ENCODE measurements at regions not wholly inside any gene's neighbourhood (a gene's known extent, or its start where the extent isn't known, plus 50 kb on each side); places are given as distances from the start of the nearest gene placed in this dataset.

DNA sequence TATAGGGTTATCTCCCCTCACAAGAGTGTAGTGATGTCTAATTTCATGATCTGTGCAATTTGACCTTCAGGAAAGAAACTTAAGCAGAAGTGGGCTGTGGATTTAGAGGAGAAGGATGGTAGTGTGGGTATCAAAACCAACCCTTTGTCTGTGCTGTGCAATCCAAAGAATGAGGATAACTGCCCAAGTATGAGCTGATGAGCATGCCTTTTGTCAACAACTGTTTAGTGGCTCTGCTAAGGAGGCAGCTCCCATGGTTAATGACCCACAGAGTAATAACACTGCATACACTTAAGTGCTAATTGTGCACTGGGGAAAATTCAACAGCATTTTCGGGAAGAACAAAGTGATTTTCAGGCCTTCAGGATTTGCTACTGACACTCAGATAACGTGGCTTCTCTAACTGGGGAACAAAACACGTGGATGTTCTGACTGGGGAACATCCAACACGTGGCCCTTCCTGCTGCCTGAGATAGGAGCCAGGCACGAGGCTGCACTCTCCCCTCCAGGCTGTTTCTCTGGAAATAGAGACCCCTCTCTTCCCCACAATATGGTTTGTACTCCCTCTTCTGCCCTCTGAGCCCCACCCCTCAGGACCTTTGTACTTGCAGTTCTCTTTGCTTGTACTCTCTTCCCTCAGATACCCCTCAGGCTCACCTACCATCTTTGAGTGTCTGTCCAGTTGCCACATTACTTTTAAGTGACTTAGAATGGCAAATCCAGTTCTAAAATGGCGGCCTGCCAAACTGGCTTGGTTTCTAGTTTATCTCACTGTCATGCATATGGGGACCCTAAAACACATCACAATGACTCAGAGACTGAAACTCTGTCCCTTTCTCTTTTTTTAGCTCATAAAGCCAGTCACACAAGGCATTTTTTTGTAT is 234.9 kb upstream of the POU2AF2 start:
- no peak for DNase-seq (ENCODE audit: unreplicated experiment)
- TF ChIP-seq, protein P1, sequence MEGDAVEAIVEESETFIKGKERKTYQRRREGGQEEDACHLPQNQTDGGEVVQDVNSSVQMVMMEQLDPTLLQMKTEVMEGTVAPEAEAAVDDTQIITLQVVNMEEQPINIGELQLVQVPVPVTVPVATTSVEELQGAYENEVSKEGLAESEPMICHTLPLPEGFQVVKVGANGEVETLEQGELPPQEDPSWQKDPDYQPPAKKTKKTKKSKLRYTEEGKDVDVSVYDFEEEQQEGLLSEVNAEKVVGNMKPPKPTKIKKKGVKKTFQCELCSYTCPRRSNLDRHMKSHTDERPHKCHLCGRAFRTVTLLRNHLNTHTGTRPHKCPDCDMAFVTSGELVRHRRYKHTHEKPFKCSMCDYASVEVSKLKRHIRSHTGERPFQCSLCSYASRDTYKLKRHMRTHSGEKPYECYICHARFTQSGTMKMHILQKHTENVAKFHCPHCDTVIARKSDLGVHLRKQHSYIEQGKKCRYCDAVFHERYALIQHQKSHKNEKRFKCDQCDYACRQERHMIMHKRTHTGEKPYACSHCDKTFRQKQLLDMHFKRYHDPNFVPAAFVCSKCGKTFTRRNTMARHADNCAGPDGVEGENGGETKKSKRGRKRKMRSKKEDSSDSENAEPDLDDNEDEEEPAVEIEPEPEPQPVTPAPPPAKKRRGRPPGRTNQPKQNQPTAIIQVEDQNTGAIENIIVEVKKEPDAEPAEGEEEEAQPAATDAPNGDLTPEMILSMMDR (IDR thresholded peaks at IDR 0.05; ENCODE audit: unreplicated experiment) = no peak

DNA sequence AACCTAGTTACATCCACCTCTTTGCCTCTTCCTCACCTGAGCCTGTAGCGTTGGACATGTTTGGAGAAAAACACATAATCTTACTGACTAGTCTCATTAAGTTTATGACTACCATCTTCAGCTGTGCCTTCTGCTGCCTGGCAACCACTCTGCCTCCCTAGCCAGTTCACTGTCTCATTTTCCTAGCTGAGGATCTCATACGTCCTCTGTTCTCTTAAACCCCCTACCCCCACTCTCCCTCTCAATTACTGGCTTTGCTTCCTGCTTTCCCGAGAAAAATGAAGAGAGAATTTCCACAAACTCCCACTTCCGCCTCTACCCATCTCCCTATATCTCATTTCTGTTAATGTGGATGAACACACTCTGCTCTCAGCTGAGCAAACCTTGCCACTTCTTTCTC is 239.3 kb upstream of the POU2AF2 start:
- no peak overlapping the region for H3K4me3 Mint-ChIP-seq (ENCODE audit: unreplicated experiment)
- no peaks in the 10 kb centered on the region for H3K9me3 Mint-ChIP-seq (ENCODE audit: unreplicated experiment)
- CTCF ChIA-PET = interaction anchor here (0.6 kb wide), 1 partner anchor 107 kb away, joined by 3 read pairs; no protein-coding TSS in a partner anchor
- POLR2A ChIA-PET = interaction anchor here (0.7 to 1.1 kb wide), 2 partner anchors 9 to 302 kb away, joined by 3 to 6 read pairs; no protein-coding TSS in a partner anchor
- no peaks in the 10 kb centered on the region for H3K36me3 Mint-ChIP-seq (ENCODE audit: insufficient read depth, unreplicated experiment)
- DNase-seq (ENCODE audit: unreplicated experiment) = no peak
- H3K4me1 Mint-ChIP-seq (ENCODE audit: insufficient read depth, unreplicated experiment) = no peaks in the 10 kb centered on the region
- H3K27me3 Mint-ChIP-seq (ENCODE audit: insufficient read depth, unreplicated experiment) = peaks cover 17% of the 10 kb centered on the region
- BruUV-seq (replicated peaks) = no TSS peak
- no peak overlapping the region for H3K27ac Mint-ChIP-seq (ENCODE audit: low read depth, unreplicated experiment)
- intact Hi-C loops (cut with micrococcal nuclease) = no loop called here
- TF ChIP-seq, protein P1 (IDR thresholded peaks at IDR 0.05; ENCODE audit: unreplicated experiment) = no peak

More for the DNA sequence above, 234.9 kb upstream of the POU2AF2 start:
- BruUV-seq (replicated peaks) = no TSS peak
- Mint-ChIP-seq H3K9me3 (ENCODE audit: unreplicated experiment) (no peaks in the 10 kb centered on the region), H3K4me3 (ENCODE audit: unreplicated experiment) (no peak overlapping the region), H3K36me3 (ENCODE audit: insufficient read depth, unreplicated experiment) (no peaks in the 10 kb centered on the region), H3K27me3 (ENCODE audit: insufficient read depth, unreplicated experiment) (peaks cover 46% of the 10 kb centered on the region), H3K4me1 (ENCODE audit: insufficient read depth, unreplicated experiment) (no peaks in the 10 kb centered on the region), H3K27ac (ENCODE audit: low read depth, unreplicated experiment) (no peak overlapping the region)
- intact Hi-C loops (cut with micrococcal nuclease) = no loop called here
- ChIA-PET POLR2A (no interaction called here), CTCF (interaction anchor here (0.6 kb wide), 1 partner anchor 35 kb away, joined by 5 read pairs; no protein-coding TSS in a partner anchor)

DNA sequence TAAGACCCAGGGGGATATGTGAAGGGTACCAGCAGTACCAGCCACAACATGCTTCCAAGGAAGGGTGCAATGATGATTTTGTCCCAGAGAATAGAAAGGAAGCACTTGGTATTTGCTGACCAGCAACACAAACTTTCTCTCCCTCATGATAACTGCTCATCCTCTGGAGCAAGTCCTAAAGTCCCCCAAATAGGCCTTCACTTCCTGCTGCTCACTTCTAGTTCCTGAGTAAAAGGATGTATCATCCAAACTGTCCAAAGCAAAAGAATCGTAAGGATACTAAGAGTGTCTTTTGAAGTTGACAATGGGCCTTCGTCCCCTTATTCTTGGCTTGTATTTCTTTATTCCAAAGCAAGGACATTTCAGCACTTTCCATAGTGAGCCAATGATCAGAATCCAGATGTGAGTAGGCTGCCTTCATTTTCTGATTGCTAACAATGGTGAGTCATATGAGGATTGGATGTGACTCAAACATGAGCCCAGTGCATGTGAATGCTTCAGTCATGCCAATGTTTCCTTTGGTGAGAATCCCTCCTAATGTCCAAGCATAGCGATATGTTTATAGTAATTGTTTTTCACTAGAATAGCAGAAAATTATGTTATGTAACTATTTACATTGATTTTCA is 243.4 kb upstream of the POU2AF2 start:
- H3K27ac Mint-ChIP-seq (ENCODE audit: low read depth, unreplicated experiment) = no peak overlapping the region
- no peaks in the 10 kb centered on the region for H3K9me3 Mint-ChIP-seq (ENCODE audit: unreplicated experiment)
- intact Hi-C loops (cut with micrococcal nuclease) = no loop called here
- POLR2A ChIA-PET = interaction anchor here (1.3 kb wide), 1 partner anchor 10 kb away, joined by 3 read pairs; no protein-coding TSS in a partner anchor
- TF ChIP-seq, protein P1 (IDR thresholded peaks at IDR 0.05; ENCODE audit: unreplicated experiment) = no peak
- DNase-seq (ENCODE audit: unreplicated experiment) = peak; percentile 72
- no peak overlapping the region for H3K4me3 Mint-ChIP-seq (ENCODE audit: unreplicated experiment)
- H3K27me3 Mint-ChIP-seq (ENCODE audit: insufficient read depth, unreplicated experiment) = no peaks in the 10 kb centered on the region
- no peaks in the 10 kb centered on the region for H3K36me3 Mint-ChIP-seq (ENCODE audit: insufficient read depth, unreplicated experiment)
- BruUV-seq (replicated peaks) = no TSS peak
- CTCF ChIA-PET = no interaction called here
- H3K4me1 Mint-ChIP-seq (ENCODE audit: insufficient read depth, unreplicated experiment) = no peaks in the 10 kb centered on the region

DNA sequence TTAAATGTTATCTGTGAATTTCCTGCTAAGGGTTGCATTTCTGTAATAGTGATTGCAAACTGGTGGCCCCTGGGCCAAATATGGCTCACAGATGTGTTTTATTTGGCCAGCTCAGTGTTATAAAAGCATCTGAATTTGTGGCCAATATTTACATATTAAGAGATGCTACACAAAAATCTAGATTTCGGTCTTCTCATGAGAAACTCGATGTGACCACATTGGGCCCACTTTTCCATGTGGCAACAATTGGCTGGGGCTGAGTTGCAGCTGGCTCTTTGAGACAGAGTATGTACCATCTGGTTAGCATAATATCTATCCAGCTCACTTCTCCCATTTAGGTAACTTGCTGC is 244.5 kb upstream of the POU2AF2 start:
- Mint-ChIP-seq H3K27me3 (ENCODE audit: insufficient read depth, unreplicated experiment) (no peaks in the 10 kb centered on the region), H3K4me3 (ENCODE audit: unreplicated experiment) (no peak overlapping the region), H3K27ac (ENCODE audit: low read depth, unreplicated experiment) (no peak overlapping the region), H3K4me1 (ENCODE audit: insufficient read depth, unreplicated experiment) (no peaks in the 10 kb centered on the region), H3K9me3 (ENCODE audit: unreplicated experiment) (no peaks in the 10 kb centered on the region), H3K36me3 (ENCODE audit: insufficient read depth, unreplicated experiment) (no peaks in the 10 kb centered on the region)
- ChIA-PET POLR2A (interaction anchor here (0.7 to 1.3 kb wide), 3 partner anchors 9 to 203 kb away, joined by 3 read pairs; no protein-coding TSS in a partner anchor), CTCF (no interaction called here)
- BruUV-seq (replicated peaks) = no TSS peak
- TF ChIP-seq, protein P1 (IDR thresholded peaks at IDR 0.05; ENCODE audit: unreplicated experiment) = no peak
- intact Hi-C loops (cut with micrococcal nuclease) = no loop called here
- DNase-seq (ENCODE audit: unreplicated experiment) = no peak
